DND-41 (cell line): ENCODE measurements at regions not wholly inside any gene's neighbourhood (a gene's known extent, or its start where the extent isn't known, plus 50 kb on each side); places are given as distances from the start of the nearest gene placed in this dataset.
A peak's percentile ranks its signal among the peaks of the same experiment; 100 is the strongest.

ENCODE experiments used
- ATAC-seq: fragments of 200-7000 bp; cut with Tn5 transposase; 3 replicates; pipeline ENCODE4 v1.9.1; 2021; ENCODE audit warnings: low read depth; ENCODE audit not compliant: insufficient read depth
- DNase-seq: peaks from one replicate; pipeline ENCODE4 v3.0.0-alpha.2; 2020
- H2AFZ ChIP-seq: 2 replicates; pipeline ENCODE4 v1.6.0; 2012; ENCODE audit warnings: low read depth, low read length
- H3K27ac ChIP-seq: 2 replicates; pipeline ENCODE4 v1.5.1; 2012; ENCODE audit warnings: low read length, inconsistent platforms
- H3K27me3 ChIP-seq: fragments of 200-600 bp; sonication (generic); 2 replicates; pipeline ENCODE4 v1.6.0; 2012; ENCODE audit warnings: low read length, mild to moderate bottlenecking, inconsistent platforms; ENCODE audit not compliant: insufficient read depth, poor library complexity
- H3K36me3 ChIP-seq: 2 replicates; pipeline ENCODE4 v1.5.1; 2012; ENCODE audit warnings: low read length, inconsistent platforms; ENCODE audit not compliant: insufficient read depth
- H3K4me1 ChIP-seq: 2 replicates; pipeline ENCODE4 v1.5.1; 2012; ENCODE audit warnings: mild to moderate bottlenecking, low read length; ENCODE audit not compliant: insufficient read depth
- H3K4me2 ChIP-seq: 2 replicates; pipeline ENCODE4 v1.6.0; 2012; ENCODE audit warnings: mild to moderate bottlenecking, moderate library complexity, low read length, inconsistent platforms; ENCODE audit not compliant: insufficient read depth
- H3K4me3 ChIP-seq, 2 experiments: fragments of 200-600 bp in 1 of 2; shearing (Covaris generic) in 1 of 2; 2 replicates each; pipeline ENCODE4 v1.5.1; 2012 to 2016; ENCODE audit warnings: inconsistent platforms in 2 of 2, low read length in 2 of 2, mild to moderate bottlenecking in 2 of 2, low read depth in 1 of 2, moderate library complexity in 1 of 2
- H3K79me2 ChIP-seq: 2 replicates; pipeline ENCODE4 v1.6.0; 2012; ENCODE audit warnings: low read length, inconsistent platforms; ENCODE audit not compliant: insufficient read depth
- H3K9ac ChIP-seq: 2 replicates; pipeline ENCODE4 v1.6.0; 2012; ENCODE audit warnings: low read depth, mild to moderate bottlenecking, inconsistent platforms, low read length, moderate library complexity
- H3K9me3 ChIP-seq: 2 replicates; pipeline ENCODE4 v1.5.1; 2012; ENCODE audit warnings: low read length, moderate library complexity, mild to moderate bottlenecking, inconsistent platforms; ENCODE audit not compliant: insufficient read depth, severe bottlenecking
- H4K20me1 ChIP-seq: 2 replicates; pipeline ENCODE4 v1.6.0; 2012; ENCODE audit warnings: low read length; ENCODE audit not compliant: insufficient read depth
- CTCF ChIP-seq: IDR thresholded peaks from 2 replicates; pipeline ENCODE4 v1.5.1; 2012; ENCODE audit warnings: borderline replicate concordance, low read length, moderate library complexity, mild to moderate bottlenecking; ENCODE audit not compliant: poor library complexity, severe bottlenecking; ENCODE audit errors: extremely low read depth
- EZH2 ChIP-seq: IDR thresholded peaks from 3 replicates; pipeline ENCODE4 v1.6.1; 2012; ENCODE audit warnings: borderline replicate concordance, low read depth, mild to moderate bottlenecking, moderate library complexity, low read length, inconsistent platforms; ENCODE audit not compliant: severe bottlenecking

- TF ChIP-seq EZH2 (no peak), CTCF (no peak)
- Histone ChIP-seq H4K20me1 (no peaks in the 10 kb centered on the region), H3K79me2 (no peaks in the 10 kb centered on the region), H3K4me3 (no peak overlapping the region), H3K27me3 (no peaks in the 10 kb centered on the region), H2AFZ (no peak overlapping the region), H3K36me3 (no peaks in the 10 kb centered on the region), H3K9ac (no peak overlapping the region), H3K4me1 (no peaks in the 10 kb centered on the region), H3K4me2 (no peak overlapping the region), H3K9me3 (no peaks in the 10 kb centered on the region), H3K27ac (no peak overlapping the region)
- DNase-seq (no peak), ATAC-seq (no peak)
Measured at GRCh38 chr13:95391362-95391761, 90.1 kb upstream of the ABCC4 start.

- TF ChIP-seq CTCF (no peak), EZH2 (no peak)
- no peaks in the 10 kb centered on the region for H3K9me3 ChIP-seq
- H2AFZ ChIP-seq, result no peak overlapping the region
- ATAC-seq (peak; percentile 62; the same call in 2 of the 3 replicates), DNase-seq (no peak)
- H3K36me3 ChIP-seq, result no peaks in the 10 kb centered on the region
- H3K4me1 ChIP-seq, result no peaks in the 10 kb centered on the region
- H4K20me1 ChIP-seq, result no peaks in the 10 kb centered on the region
- H3K27me3 ChIP-seq, result no peaks in the 10 kb centered on the region
- H3K9ac ChIP-seq, result no peak overlapping the region
- no peak overlapping the region for H3K27ac ChIP-seq
- H3K4me3 ChIP-seq, result no peak overlapping the region
- H3K79me2 ChIP-seq, result no peaks in the 10 kb centered on the region
- H3K4me2 ChIP-seq, result no peak overlapping the region
Measured at GRCh38 chr13:95391785-95392184, 90.5 kb upstream of the ABCC4 start.

- Histone ChIP-seq H3K4me2 (no peak overlapping the region), H4K20me1 (no peaks in the 10 kb centered on the region), H3K27ac (no peak overlapping the region), H3K36me3 (no peaks in the 10 kb centered on the region), H3K4me3 (no peak overlapping the region), H2AFZ (no peak overlapping the region), H3K9ac (no peak overlapping the region), H3K79me2 (no peaks in the 10 kb centered on the region), H3K9me3 (no peaks in the 10 kb centered on the region), H3K27me3 (no peaks in the 10 kb centered on the region), H3K4me1 (no peaks in the 10 kb centered on the region)
- TF ChIP-seq EZH2 (no peak), CTCF (no peak)
- ATAC-seq (no peak), DNase-seq (no peak)
Measured at GRCh38 chr13:95392597-95392996, 91.3 kb upstream of the ABCC4 start.

- no peaks in the 10 kb centered on the region for H3K9me3 ChIP-seq
- H3K4me3 ChIP-seq, result no peak overlapping the region
- H3K27ac ChIP-seq, result no peak overlapping the region
- peak overlapping the region; percentile 35; the same call in 1 of the 2 replicates for H3K4me2 ChIP-seq
- no peaks in the 10 kb centered on the region for H3K27me3 ChIP-seq
- H3K79me2 ChIP-seq, result no peaks in the 10 kb centered on the region
- DNase-seq (no peak), ATAC-seq (peak; percentile 20; the same call in 1 of the 3 replicates)
- no peak overlapping the region for H2AFZ ChIP-seq
- H3K4me1 ChIP-seq, result peaks cover 4% of the 10 kb centered on the region; the same call in 1 of the 2 replicates
- TF ChIP-seq EZH2, result no peak
- H4K20me1 ChIP-seq, result no peaks in the 10 kb centered on the region
- H3K36me3 ChIP-seq, result no peaks in the 10 kb centered on the region
- no peak overlapping the region for H3K9ac ChIP-seq
Measured at GRCh38 chr13:95403349-95404140, 102.3 kb upstream of the ABCC4 start.
